Transverse colon (tissue), 4 donors: ENCODE measurements at regions not wholly inside any gene's neighbourhood (a gene's known extent, or its start where the extent isn't known, plus 50 kb on each side); places are given as distances from the start of the nearest gene placed in this dataset.

Source experiments
- POLR2AphosphoS5 ChIP-seq, 3 donors: sonication (generic); formaldehyde crosslinking; IDR thresholded peaks; one replicate each; pipeline ENCODE4 v1.6.1; 2016; ENCODE audit warnings: antibody characterized with exemption in 3 of 3
- TF ChIP-seq, protein P1 (sequence below), 5 experiments: fragments of 200-600 bp in 3 of 5; fragments of 450-650 bp in 2 of 5; sonication (generic) in 3 of 5; IDR thresholded peaks; 1 replicate in 2 of 5; 2 replicates in 3 of 5; pipeline ENCODE4 v1.5.1; 2016 to 2017; ENCODE audit warnings: antibody characterized with exemption in 5 of 5, inconsistent platforms in 3 of 5, mild to moderate bottlenecking in 2 of 5, moderate library complexity in 1 of 5

DNA sequence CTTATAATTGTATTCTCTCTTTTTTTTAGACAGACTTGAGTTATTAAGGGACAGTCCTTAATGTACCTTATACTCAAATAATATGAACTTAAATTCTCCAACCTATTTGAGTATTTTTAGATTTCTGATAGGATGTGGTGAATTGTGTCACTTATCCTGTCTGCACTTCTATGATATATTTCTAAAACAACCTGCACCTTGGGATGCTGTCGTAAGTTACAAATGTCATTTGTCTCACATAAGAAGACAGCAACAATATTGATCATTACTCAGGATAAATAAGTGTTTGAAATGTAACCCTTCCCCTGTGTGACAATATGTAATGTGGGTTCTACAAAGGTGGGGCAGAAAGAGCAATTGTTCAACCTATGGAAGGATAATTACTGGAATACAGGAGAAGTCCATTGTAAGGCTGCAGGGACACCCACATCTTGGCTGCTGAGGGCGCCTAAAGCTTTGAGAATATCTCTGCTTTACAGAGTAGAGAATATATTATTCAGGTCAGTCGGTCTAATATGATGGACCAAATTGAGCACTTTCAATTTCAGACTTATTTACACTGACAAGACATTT, 236.9 kb upstream of the PRR20A start:
- TF ChIP-seq, protein P1, sequence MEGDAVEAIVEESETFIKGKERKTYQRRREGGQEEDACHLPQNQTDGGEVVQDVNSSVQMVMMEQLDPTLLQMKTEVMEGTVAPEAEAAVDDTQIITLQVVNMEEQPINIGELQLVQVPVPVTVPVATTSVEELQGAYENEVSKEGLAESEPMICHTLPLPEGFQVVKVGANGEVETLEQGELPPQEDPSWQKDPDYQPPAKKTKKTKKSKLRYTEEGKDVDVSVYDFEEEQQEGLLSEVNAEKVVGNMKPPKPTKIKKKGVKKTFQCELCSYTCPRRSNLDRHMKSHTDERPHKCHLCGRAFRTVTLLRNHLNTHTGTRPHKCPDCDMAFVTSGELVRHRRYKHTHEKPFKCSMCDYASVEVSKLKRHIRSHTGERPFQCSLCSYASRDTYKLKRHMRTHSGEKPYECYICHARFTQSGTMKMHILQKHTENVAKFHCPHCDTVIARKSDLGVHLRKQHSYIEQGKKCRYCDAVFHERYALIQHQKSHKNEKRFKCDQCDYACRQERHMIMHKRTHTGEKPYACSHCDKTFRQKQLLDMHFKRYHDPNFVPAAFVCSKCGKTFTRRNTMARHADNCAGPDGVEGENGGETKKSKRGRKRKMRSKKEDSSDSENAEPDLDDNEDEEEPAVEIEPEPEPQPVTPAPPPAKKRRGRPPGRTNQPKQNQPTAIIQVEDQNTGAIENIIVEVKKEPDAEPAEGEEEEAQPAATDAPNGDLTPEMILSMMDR (IDR thresholded peaks at IDR 0.05) = no peak
- no peak for TF ChIP-seq POLR2AphosphoS5 (IDR thresholded peaks at IDR 0.05)
